HG02840 (cell line): ENCODE measurements at regions not wholly inside any gene's neighbourhood (a gene's known extent, or its start where the extent isn't known, plus 50 kb on each side); places are given as distances from the start of the nearest gene placed in this dataset.
A peak's percentile ranks its signal among the peaks of the same experiment; 100 is the strongest.

ENCODE experiments used
- ATAC-seq: cut with Tn5 transposase; IDR thresholded peaks from one replicate; pipeline ENCODE4 v1.9.1; 2021; ENCODE audit warnings: mild to moderate bottlenecking, moderate library complexity, moderate number of reproducible peaks; ENCODE audit not compliant: unreplicated experiment, low FRiP score

- ATAC-seq = no peak
Measured at GRCh38 chr16:14362774-14363371, 267.2 kb downstream of the PARN start.

DNA sequence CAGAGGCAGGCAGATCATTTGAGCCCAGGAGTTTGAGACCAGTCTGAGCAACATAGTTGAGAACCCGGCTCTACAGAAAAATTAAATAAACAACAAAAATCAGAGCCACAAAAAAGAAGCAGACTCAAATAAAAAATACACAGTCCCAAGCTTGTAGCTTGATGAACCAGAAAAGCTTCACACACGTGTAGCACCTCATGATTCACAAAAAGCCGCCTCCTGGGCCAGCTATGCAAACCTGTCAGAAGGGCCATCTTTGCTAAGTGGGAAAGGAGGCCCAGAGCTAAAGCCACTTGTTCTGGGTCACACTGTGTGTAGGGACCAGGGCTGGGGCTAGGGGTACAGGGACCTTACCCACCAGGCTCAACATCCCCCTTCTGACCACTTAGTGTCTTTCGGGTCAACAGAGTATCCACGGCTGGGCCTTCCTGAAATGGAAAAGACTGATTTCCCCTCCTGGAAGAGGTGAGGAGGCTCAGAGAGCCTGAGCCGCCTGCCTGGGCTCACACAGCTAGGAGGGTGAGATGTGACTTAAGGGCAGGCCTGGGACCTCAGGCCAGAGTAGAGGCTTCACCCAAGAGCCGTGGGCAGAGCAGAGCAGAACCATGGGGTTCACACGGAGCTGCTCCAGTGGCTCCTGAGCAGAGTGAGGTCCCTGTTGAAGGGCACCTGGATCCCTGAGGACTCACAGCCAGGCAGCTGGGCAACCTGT, 269.6 kb downstream of the PARN start:
- no peak for ATAC-seq

GRCh38 chr16:14358697-14359305, 271.3 kb downstream of the PARN start:
- no peak for ATAC-seq

GRCh38 chr16:14357328-14357727, 272.7 kb downstream of the PARN start:
- ATAC-seq = no peak

- ATAC-seq = no peak
Measured at GRCh38 chr16:14356064-14356463, 274.0 kb downstream of the PARN start.

- ATAC-seq = peak; percentile 96
Measured at GRCh38 chr16:14354561-14355351, 275.3 kb downstream of the PARN start.

DNA sequence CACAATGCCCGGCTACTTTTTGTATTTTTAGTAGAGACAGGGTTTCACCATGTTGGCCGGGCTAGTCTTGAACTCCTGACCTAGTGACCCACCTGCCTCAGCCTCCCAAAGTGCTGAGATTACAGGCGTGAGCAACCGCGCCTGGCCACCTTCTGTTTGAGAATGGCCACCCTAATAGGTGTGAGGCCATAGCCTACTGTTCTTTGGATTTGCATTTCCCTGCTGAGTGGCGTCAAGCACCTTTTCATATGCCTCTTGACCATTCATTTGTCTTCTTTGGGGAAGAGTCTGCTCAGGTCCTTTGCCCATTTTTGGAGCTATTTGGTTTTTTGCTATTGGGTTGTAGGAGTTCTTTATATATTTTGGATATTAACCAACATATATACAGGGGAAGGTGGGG, 276.7 kb downstream of the PARN start:
- no peak for ATAC-seq

DNA sequence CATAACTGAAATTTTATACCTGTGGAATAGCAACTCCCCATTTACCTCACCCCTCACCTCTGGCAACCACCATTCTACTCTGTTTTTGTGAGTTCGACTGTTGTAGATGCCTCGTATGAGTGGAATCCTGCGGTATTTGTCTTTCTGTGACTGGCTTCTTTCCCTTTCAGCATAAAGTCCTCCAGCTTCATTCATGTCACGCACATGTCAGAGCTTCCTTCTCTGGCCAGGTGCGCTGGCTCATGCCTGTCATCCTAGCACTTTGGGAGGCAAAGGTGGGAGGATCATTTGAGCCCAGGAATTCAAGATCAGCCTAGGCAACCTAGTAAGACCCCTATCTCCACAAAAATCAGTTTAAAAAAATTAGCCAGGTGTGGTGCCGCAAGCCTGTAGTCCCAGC, 278.4 kb downstream of the PARN start:
- no peak for ATAC-seq

GRCh38 chr16:14350626-14351025, 279.4 kb downstream of the PARN start:
- no peak for ATAC-seq

DNA sequence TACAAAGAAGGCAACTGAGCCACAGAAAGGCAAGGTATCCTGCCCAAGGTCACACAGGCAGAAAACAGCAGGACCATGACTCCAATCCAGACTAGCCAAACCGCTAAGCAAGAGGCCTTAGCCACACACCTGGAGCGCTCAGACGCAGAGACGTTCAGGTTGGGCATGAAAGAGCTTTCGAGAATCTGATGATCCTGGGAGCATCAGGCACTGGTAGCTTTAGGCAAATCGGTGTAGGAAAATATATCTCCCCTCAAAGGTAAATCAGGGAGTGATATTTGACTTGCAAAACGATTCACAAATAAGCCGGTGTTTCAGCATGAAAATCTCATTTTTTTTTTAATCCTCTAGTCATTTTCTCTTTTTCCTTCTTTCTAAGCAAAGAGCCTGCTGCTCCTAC, 279.0 kb downstream of the MRTFB start:
- no peak for ATAC-seq

DNA sequence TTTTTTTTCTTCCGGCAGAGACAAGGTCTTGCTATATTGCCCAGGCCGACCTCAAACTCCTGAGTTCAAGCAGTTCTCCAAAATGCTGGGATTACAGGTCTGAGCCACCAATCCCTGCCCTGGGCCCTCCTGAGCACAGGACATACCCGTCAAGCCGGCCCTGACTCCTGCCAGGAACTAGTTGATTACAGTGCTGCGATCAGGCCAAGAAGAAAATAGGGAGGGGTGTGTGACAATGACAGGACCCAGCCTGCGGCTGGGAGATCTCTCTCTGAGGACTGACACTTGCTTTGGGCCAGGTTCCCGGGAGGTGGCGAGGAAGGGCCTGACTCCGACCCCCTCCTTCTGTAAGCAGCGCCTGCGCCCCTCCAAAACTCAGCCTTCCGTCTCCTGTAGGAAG, 276.6 kb downstream of the MRTFB start:
- no peak for ATAC-seq

DNA sequence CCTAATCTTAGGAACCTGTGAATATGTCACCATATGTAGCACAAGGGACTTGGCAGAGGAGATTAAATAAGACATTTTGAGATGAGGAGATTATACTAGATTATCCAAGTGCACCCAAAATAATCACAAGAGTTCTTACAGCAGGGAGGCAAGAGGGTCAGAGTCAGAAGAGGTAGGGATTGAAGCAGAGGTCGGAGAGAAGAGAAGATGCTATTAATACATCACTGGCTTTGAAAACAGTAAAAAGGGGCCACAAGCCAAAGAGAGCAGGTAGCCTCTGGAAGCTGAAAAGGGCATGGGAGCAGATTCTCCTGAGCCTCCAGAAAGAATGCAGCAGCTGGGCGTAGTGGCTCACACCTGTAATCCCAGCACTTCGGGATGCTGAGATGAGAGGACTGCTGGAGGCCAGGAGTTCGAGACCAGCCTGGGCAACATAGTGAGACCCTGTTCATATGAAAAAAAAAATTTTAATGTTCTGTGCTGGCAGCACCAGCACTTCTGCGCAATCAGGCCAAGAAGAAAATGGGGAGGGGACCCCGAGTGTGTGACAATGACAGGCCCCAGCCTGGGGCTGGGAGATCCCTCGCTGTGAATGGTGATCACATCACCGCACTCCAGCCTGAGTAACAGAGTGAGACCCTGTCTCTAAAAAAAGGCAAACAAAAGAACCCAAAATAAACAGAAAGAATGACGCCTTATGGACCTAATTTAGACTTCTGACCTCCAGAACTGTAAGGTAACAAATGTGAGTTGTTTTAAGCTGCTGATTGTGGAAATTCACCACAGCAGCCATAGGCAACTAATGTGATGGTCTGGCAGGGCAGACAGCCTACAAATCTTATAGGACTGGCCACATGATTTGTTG, 275.4 kb downstream of the MRTFB start:
- ATAC-seq = no peak

GRCh38 chr16:14345512-14346115, 274.5 kb downstream of the MRTFB start:
- ATAC-seq = no peak

GRCh38 chr16:14344945-14345344, 273.8 kb downstream of the MRTFB start:
- ATAC-seq = no peak

DNA sequence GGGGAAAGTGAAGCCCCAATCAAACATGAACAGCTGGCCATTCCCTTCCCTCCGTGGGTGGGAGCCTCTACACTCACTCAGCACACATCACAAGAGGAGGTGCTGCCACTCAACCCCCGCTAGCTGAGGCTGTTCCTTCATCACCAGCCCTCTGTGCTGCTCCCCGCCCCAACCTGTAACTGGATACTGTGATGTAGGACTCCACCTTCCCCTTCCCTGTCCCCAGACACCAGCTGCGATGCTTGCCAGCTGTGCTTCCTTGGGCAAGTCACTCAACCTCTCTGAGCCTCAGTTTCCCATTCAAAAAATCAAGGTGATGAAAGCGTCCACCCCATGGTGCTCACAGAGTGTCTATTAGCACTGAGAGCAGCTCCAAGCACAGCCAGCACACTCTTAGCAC, 273.2 kb downstream of the MRTFB start:
- no peak for ATAC-seq

DNA sequence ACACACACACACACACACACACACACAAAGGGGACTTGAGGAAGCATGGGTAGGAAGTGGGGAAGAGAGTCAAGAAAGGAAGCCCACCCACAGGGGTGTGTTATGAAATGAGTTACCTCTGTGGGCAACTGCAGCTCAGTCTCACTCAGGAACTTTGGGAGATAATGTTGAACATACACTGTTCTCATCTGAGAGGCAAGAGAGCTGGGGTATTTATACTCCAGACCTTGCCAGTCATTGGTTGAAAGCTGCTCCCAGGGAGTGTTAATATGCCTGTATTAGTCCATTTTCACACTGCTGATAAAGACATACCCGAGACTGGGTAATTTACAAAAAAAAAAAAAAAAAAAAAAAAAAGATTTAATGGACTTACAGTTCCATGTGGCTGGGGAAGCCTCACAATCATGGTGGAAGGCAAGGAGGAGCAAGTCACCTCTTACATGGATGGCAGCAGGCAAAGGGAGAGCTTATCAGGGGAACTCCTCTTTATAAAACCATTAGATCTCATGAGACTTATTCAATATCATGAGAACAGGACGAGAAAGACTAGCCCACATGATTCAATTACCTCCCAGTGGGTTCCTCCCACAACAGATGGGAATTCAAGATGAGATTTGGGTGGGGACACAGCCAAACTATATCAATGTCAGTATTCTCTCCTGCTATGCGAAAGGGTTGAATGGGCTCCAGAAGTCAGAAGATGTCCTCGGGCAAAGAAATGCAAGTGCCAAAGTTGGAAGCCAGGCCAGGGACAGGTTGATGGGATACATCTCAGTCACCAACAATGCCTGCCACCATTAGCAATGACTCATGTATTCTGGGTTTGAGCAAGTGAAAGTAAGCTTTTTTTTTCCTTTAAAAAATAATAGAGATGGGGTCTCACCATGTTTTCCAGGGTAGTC, 270.5 kb downstream of the MRTFB start:
- no peak for ATAC-seq

GRCh38 chr16:14339694-14340093, 268.6 kb downstream of the MRTFB start:
- no peak for ATAC-seq

- no peak for ATAC-seq
Measured at GRCh38 chr16:14338969-14339368, 267.9 kb downstream of the MRTFB start.

DNA sequence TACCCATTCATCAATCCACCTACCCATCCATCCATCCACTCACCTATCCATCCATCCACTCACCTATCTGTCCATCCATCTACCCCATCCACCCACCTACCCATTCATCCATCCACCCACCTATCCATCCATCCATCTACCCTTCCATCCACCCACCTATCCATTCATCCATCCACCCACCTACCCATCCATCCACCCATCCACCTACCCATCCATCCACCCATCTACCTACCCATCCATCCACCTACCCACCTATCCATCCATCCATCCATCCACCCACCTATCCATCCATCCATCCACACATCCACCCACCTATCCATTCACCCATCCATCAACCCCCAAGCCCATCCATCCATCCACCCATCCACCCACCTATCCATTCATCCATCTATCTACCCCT, 267.1 kb downstream of the MRTFB start:
- ATAC-seq = no peak
